HEK293 (cell line): ENCODE measurements at regions not wholly inside any gene's neighbourhood (a gene's known extent, or its start where the extent isn't known, plus 50 kb on each side); places are given as distances from the start of the nearest gene placed in this dataset.

ENCODE experiments used
- CTCF ChIA-PET: fragments of 350-600 bp; formaldehyde crosslinking; extraction: SDS; loops from one replicate; lab custom pipeline; 2021; ENCODE audit warnings: antibody characterized with exemption; lab: Yijun Ruan, JAX
- POLR2A ChIA-PET: fragments of 300-600 bp; formaldehyde crosslinking; extraction: SDS; loops from one replicate; lab custom pipeline; 2020; ENCODE audit warnings: antibody characterized with exemption, inconsistent platforms; lab: Yijun Ruan, JAX
- H3K27ac ChIP-seq: fragments of 200-500 bp; sonication (Bioruptor generic); 2 replicates; pipeline ENCODE4 v1.5.1; 2014; ENCODE audit warnings: low read depth, low read length, control low read depth, inconsistent platforms; ENCODE audit errors: extremely low read depth
- H3K36me3 ChIP-seq, 2 experiments: fragments of 200-500 bp in 1 of 2; sonication (Bioruptor generic) in 1 of 2; 1 replicate in 1 of 2; 2 replicates in 1 of 2; pipeline ENCODE4 v1.5.1; 2014 to 2017; ENCODE audit warnings: inconsistent platforms in 2 of 2, low read length in 2 of 2; ENCODE audit not compliant: control insufficient read depth in 2 of 2, insufficient read depth in 1 of 2
- H3K4me1 ChIP-seq: fragments of 200-500 bp; sonication (Bioruptor generic); 2 replicates; pipeline ENCODE4 v1.5.1; 2014; ENCODE audit warnings: mild to moderate bottlenecking, low read length, inconsistent platforms; ENCODE audit not compliant: control insufficient read depth, insufficient read depth
- H3K4me3 ChIP-seq: 2 replicates; pipeline ENCODE4 v1.5.1; 2011; ENCODE audit warnings: low read depth, mild to moderate bottlenecking, control low read depth, low read length, moderate library complexity
- H3K9me3 ChIP-seq: fragments of 200-500 bp; sonication (Bioruptor generic); 2 replicates; pipeline ENCODE4 v1.5.1; 2014; ENCODE audit warnings: low read depth, low read length, inconsistent platforms; ENCODE audit not compliant: control insufficient read depth, insufficient read depth
- BCL11A ChIP-seq: fragments of 450-650 bp; formaldehyde crosslinking; IDR thresholded peaks from 2 replicates; pipeline ENCODE4 v1.5.1; 2016; ENCODE audit warnings: low read depth, missing biosample characterization, missing genetic modification characterization
- FEZF1 ChIP-seq: fragments of 450-650 bp; formaldehyde crosslinking; IDR thresholded peaks from 2 replicates; pipeline ENCODE4 v1.5.1; 2016; ENCODE audit warnings: missing biosample characterization, missing genetic modification characterization
- RBAK ChIP-seq: fragments of 450-650 bp; formaldehyde crosslinking; IDR thresholded peaks from 2 replicates; pipeline ENCODE4 v1.5.1; 2016; ENCODE audit warnings: missing biosample characterization, missing genetic modification characterization
- SALL2 ChIP-seq: fragments of 450-650 bp; formaldehyde crosslinking; IDR thresholded peaks from 2 replicates; pipeline ENCODE4 v1.5.0; 2017; ENCODE audit warnings: missing biosample characterization, mild to moderate bottlenecking, missing genetic modification characterization, borderline replicate concordance
- SP7 ChIP-seq: fragments of 450-650 bp; formaldehyde crosslinking; IDR thresholded peaks from 2 replicates; pipeline ENCODE4 v1.5.1; 2016; ENCODE audit warnings: missing biosample characterization, missing genetic modification characterization
- ZBTB21 ChIP-seq: fragments of 450-650 bp; formaldehyde crosslinking; IDR thresholded peaks from 2 replicates; pipeline ENCODE4 v1.5.1; 2017; ENCODE audit warnings: missing biosample characterization, missing genetic modification characterization
- ZNF10 ChIP-seq: fragments of 450-650 bp; formaldehyde crosslinking; IDR thresholded peaks from 2 replicates; pipeline ENCODE4 v1.5.1; 2017; ENCODE audit warnings: missing biosample characterization, missing genetic modification characterization
- ZNF133 ChIP-seq: fragments of 450-650 bp; formaldehyde crosslinking; IDR thresholded peaks from 2 replicates; pipeline ENCODE4 v1.5.1; 2016; ENCODE audit warnings: missing biosample characterization, missing genetic modification characterization
- ZNF169 ChIP-seq: fragments of 450-650 bp; formaldehyde crosslinking; IDR thresholded peaks from 2 replicates; pipeline ENCODE4 v1.5.1; 2016; ENCODE audit warnings: missing biosample characterization, missing genetic modification characterization
- ZNF211 ChIP-seq: fragments of 450-650 bp; formaldehyde crosslinking; IDR thresholded peaks from 2 replicates; pipeline ENCODE4 v1.5.1; 2016; ENCODE audit warnings: low read depth, missing biosample characterization, missing genetic modification characterization
- ZNF302 ChIP-seq: fragments of 450-650 bp; formaldehyde crosslinking; IDR thresholded peaks from 2 replicates; pipeline ENCODE4 v1.5.1; 2016; ENCODE audit warnings: missing biosample characterization, missing genetic modification characterization, low read depth
- ZNF514 ChIP-seq: fragments of 450-650 bp; formaldehyde crosslinking; IDR thresholded peaks from 2 replicates; pipeline ENCODE4 v1.5.1; 2016; ENCODE audit warnings: missing biosample characterization, missing genetic modification characterization
- ZNF521 ChIP-seq: fragments of 450-650 bp; formaldehyde crosslinking; IDR thresholded peaks from 2 replicates; pipeline ENCODE4 v1.5.1; 2017; ENCODE audit warnings: missing biosample characterization, mild to moderate bottlenecking, missing genetic modification characterization
- ZNF544 ChIP-seq: fragments of 450-650 bp; formaldehyde crosslinking; IDR thresholded peaks from 2 replicates; pipeline ENCODE4 v1.5.0; 2017; ENCODE audit warnings: missing biosample characterization, missing genetic modification characterization
- ZNF624 ChIP-seq: fragments of 450-650 bp; formaldehyde crosslinking; IDR thresholded peaks from 2 replicates; pipeline ENCODE4 v1.5.1; 2017; ENCODE audit warnings: missing biosample characterization, missing genetic modification characterization
- ZNF629 ChIP-seq: fragments of 450-650 bp; formaldehyde crosslinking; IDR thresholded peaks from 2 replicates; pipeline ENCODE4 v1.5.1; 2017; ENCODE audit warnings: missing biosample characterization, missing genetic modification characterization
- ZNF776 ChIP-seq: fragments of 450-650 bp; formaldehyde crosslinking; IDR thresholded peaks from 2 replicates; pipeline ENCODE4 v1.5.0; 2017; ENCODE audit warnings: missing biosample characterization, missing genetic modification characterization, borderline replicate concordance
- TF ChIP-seq, protein P1 (sequence below): fragments of 450-650 bp; formaldehyde crosslinking; IDR thresholded peaks from 2 replicates; pipeline ENCODE4 v1.5.1; 2016; ENCODE audit warnings: missing biosample characterization, missing genetic modification characterization, low read depth
- TF ChIP-seq, protein P2 (sequence below): fragments of 450-650 bp; formaldehyde crosslinking; IDR thresholded peaks from 2 replicates; pipeline ENCODE4 v1.5.1; 2017; ENCODE audit warnings: missing biosample characterization, missing genetic modification characterization

DNA sequence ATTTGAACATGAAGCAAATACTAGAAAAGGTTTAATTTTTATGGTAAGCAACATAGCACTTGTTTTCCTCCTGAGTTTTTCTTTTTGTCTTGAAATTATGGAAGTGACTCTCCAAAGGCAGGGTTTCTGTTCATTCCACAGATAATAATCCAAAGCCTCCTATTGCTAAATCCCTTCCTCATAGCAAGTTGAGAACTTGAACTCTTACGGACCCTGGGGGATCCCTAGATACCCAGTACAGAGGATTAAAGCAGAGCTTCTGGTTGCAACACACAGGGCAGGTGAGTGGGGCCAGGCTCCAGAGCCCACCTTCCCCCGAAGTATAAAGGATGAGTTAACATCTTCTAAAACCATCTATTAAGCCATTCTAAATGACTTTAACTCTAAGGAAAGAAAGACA lies 294.1 kb downstream of the RMST start:
- no peaks in the 10 kb centered on the region for H3K36me3 ChIP-seq
- H3K4me1 ChIP-seq: no peaks in the 10 kb centered on the region
- ChIA-PET POLR2A (no interaction called here), CTCF (no interaction called here)
- H3K27ac ChIP-seq: no peak overlapping the region
- H3K4me3 ChIP-seq: no peak overlapping the region
- no peaks in the 10 kb centered on the region for H3K9me3 ChIP-seq
- TF ChIP-seq FEZF1 (no peak), ZNF302 (no peak), BCL11A (tag by site-specific recombination) (no peak), ZNF514 (no peak), ZNF776 (no peak), ZNF211 (tag by site-specific recombination) (no peak), RBAK (tag by site-specific recombination) (no peak), SP7 (tag by site-specific recombination) (no peak)
- TF ChIP-seq, protein P1, sequence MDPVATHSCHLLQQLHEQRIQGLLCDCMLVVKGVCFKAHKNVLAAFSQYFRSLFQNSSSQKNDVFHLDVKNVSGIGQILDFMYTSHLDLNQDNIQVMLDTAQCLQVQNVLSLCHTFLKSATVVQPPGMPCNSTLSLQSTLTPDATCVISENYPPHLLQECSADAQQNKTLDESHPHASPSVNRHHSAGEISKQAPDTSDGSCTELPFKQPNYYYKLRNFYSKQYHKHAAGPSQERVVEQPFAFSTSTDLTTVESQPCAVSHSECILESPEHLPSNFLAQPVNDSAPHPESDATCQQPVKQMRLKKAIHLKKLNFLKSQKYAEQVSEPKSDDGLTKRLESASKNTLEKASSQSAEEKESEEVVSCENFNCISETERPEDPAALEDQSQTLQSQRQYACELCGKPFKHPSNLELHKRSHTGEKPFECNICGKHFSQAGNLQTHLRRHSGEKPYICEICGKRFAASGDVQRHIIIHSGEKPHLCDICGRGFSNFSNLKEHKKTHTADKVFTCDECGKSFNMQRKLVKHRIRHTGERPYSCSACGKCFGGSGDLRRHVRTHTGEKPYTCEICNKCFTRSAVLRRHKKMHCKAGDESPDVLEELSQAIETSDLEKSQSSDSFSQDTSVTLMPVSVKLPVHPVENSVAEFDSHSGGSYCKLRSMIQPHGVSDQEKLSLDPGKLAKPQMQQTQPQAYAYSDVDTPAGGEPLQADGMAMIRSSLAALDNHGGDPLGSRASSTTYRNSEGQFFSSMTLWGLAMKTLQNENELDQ: no peak
- TF ChIP-seq, protein P2, sequence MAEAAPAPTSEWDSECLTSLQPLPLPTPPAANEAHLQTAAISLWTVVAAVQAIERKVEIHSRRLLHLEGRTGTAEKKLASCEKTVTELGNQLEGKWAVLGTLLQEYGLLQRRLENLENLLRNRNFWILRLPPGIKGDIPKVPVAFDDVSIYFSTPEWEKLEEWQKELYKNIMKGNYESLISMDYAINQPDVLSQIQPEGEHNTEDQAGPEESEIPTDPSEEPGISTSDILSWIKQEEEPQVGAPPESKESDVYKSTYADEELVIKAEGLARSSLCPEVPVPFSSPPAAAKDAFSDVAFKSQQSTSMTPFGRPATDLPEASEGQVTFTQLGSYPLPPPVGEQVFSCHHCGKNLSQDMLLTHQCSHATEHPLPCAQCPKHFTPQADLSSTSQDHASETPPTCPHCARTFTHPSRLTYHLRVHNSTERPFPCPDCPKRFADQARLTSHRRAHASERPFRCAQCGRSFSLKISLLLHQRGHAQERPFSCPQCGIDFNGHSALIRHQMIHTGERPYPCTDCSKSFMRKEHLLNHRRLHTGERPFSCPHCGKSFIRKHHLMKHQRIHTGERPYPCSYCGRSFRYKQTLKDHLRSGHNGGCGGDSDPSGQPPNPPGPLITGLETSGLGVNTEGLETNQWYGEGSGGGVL (tag by site-specific recombination): no peak

DNA sequence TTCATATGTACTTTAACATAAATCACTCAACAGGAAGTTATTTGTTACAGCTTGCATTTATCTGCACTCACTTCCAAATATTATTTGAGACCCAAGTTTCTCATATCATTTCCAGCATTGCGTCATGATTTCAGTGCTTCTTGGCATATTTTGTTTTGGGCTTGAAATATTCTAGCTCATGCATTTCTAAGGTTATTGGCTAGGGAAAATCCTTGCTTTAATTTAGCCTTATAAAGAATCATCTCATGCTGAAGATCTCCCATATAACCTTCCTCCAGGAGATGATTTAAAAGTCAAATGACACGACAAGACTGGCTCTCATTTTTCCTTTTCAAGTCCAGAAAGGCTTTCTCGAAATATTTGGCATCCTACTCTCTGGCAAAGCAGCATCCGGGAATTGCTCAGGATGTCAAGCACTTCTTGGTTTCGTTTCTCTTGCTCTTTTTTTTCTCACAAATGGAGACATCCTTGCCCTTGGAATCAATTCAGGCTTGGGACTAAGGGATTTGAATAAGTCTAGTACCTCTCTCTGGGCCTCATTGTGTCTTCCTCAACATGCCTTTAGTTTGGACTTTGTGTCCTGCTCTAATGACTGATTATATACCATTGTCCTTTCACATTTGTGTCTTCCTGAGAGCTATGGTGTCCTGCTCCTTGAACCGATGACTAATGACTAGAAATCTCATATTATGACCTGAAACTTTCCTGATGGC lies 295.0 kb downstream of the RMST start:
- H3K4me1 ChIP-seq: no peaks in the 10 kb centered on the region
- no peak overlapping the region for H3K4me3 ChIP-seq
- H3K36me3 ChIP-seq: no peaks in the 10 kb centered on the region
- ChIA-PET POLR2A (no interaction called here), CTCF (no interaction called here)
- H3K9me3 ChIP-seq: no peaks in the 10 kb centered on the region
- no peak overlapping the region for H3K27ac ChIP-seq
- TF ChIP-seq ZNF10 (tag by site-specific recombination): no peak
- no peak for TF ChIP-seq ZNF169 (tag by site-specific recombination)
- no peak for TF ChIP-seq ZNF133 (tag by site-specific recombination)

DNA sequence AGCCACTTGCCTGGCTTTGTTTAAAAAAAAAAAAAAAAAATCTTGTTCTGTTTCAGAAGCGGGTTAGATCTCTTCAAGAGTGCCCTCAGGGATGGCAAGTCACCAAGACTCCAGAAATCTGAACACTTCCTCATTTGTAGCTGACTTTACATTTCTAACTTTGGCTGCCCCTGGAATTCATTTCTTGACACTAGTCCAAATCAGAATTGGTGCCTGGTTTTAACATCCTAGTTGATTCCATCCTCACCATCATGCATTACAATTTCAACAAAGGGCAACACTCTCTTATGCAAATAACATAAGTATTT lies 295.5 kb downstream of the RMST start:
- Histone ChIP-seq H3K4me3 (no peak overlapping the region), H3K4me1 (no peaks in the 10 kb centered on the region), H3K36me3 (no peaks in the 10 kb centered on the region), H3K9me3 (no peaks in the 10 kb centered on the region), H3K27ac (no peak overlapping the region)
- ChIA-PET CTCF (no interaction called here), POLR2A (no interaction called here)
- TF ChIP-seq ZNF544 (tag by site-specific recombination) (no peak), ZNF629 (tag by site-specific recombination) (no peak), ZNF521 (no peak), ZBTB21 (tag by site-specific recombination) (no peak), ZNF624 (tag by site-specific recombination) (no peak), SALL2 (tag by site-specific recombination) (no peak)
